H9 (cell line): ENCODE measurements at regions not wholly inside any gene's neighbourhood (a gene's known extent, or its start where the extent isn't known, plus 50 kb on each side); places are given as distances from the start of the nearest gene placed in this dataset.

Experiments used
- DNase-seq: peaks from one replicate; pipeline ENCODE4 v3.0.0-alpha.2; 2017
- H2AFZ ChIP-seq: one replicate; pipeline ENCODE4 v1.6.1; 2013; ENCODE audit warnings: mild to moderate bottlenecking, low read length, control low read depth, moderate library complexity
- H2AK5ac ChIP-seq: 2 replicates; pipeline ENCODE4 v1.6.1; 2013; ENCODE audit warnings: low read length, control low read depth, mixed read lengths; ENCODE audit not compliant: insufficient read length
- H2BK120ac ChIP-seq: one replicate; pipeline ENCODE4 v1.6.1; 2013; ENCODE audit warnings: low read depth, mild to moderate bottlenecking, low read length, control low read depth, inconsistent platforms; ENCODE audit not compliant: poor library complexity, severe bottlenecking
- H2BK12ac ChIP-seq: 2 replicates; pipeline ENCODE4 v1.6.1; 2013; ENCODE audit warnings: low read length, control low read depth, mixed read lengths, low read depth; ENCODE audit not compliant: insufficient read length
- H2BK15ac ChIP-seq: 2 replicates; pipeline ENCODE4 v1.6.1; 2013; ENCODE audit warnings: low read depth, low read length, control low read depth
- H2BK20ac ChIP-seq: one replicate; pipeline ENCODE4 v1.6.1; 2013; ENCODE audit warnings: low read depth, mild to moderate bottlenecking, low read length, control low read depth, inconsistent platforms; ENCODE audit not compliant: poor library complexity, severe bottlenecking
- H2BK5ac ChIP-seq: 2 replicates; pipeline ENCODE4 v1.6.1; 2013; ENCODE audit warnings: low read length, control low read depth, mixed read lengths; ENCODE audit not compliant: insufficient read length
- H3K14ac ChIP-seq: 2 replicates; pipeline ENCODE4 v1.6.1; 2013; ENCODE audit warnings: low read length, control low read depth; ENCODE audit not compliant: insufficient read depth
- H3K18ac ChIP-seq: 2 replicates; pipeline ENCODE4 v1.6.1; 2013; ENCODE audit warnings: low read depth, mild to moderate bottlenecking, mixed read lengths, low read length, control low read depth; ENCODE audit not compliant: insufficient read length
- H3K23ac ChIP-seq: 2 replicates; pipeline ENCODE4 v1.6.1; 2013; ENCODE audit warnings: low read length, control low read depth, mixed read lengths, low read depth; ENCODE audit not compliant: insufficient read length
- H3K23me2 ChIP-seq: 2 replicates; pipeline ENCODE4 v1.6.1; 2013; ENCODE audit warnings: low read depth, mild to moderate bottlenecking, mixed read lengths, low read length, control low read depth; ENCODE audit not compliant: insufficient read length, poor library complexity, severe bottlenecking
- H3K27ac ChIP-seq: 2 replicates; pipeline ENCODE4 v1.5.1; 2013; ENCODE audit warnings: low read length, control low read depth, mixed read lengths, low read depth; ENCODE audit not compliant: insufficient read length
- H3K27me3 ChIP-seq: 2 replicates; pipeline ENCODE4 v1.6.1; 2013; ENCODE audit warnings: low read length, control low read depth, inconsistent platforms; ENCODE audit not compliant: insufficient read depth
- H3K4ac ChIP-seq: 2 replicates; pipeline ENCODE4 v1.6.1; 2013; ENCODE audit warnings: low read depth, mild to moderate bottlenecking, control low read depth, inconsistent platforms, low read length, moderate library complexity
- H3K4me1 ChIP-seq: 2 replicates; pipeline ENCODE4 v1.6.1; 2013; ENCODE audit warnings: low read length, control low read depth, inconsistent platforms; ENCODE audit not compliant: insufficient read depth
- H3K4me2 ChIP-seq: 2 replicates; pipeline ENCODE4 v1.6.1; 2013; ENCODE audit warnings: low read length, control low read depth, mixed read lengths; ENCODE audit not compliant: insufficient read length, insufficient read depth
- H3K56ac ChIP-seq: 2 replicates; pipeline ENCODE4 v1.6.1; 2013; ENCODE audit warnings: low read depth, mild to moderate bottlenecking, mixed read lengths, low read length, control low read depth; ENCODE audit not compliant: insufficient read length
- H3K79me1 ChIP-seq: 2 replicates; pipeline ENCODE4 v1.6.1; 2013; ENCODE audit warnings: low read depth, mild to moderate bottlenecking, moderate library complexity, low read length, control low read depth, inconsistent platforms; ENCODE audit not compliant: insufficient read depth, poor library complexity, severe bottlenecking
- H3K79me2 ChIP-seq: 2 replicates; pipeline ENCODE4 v1.6.1; 2013; ENCODE audit warnings: low read length, control low read depth, inconsistent platforms; ENCODE audit not compliant: insufficient read depth
- H3K9ac ChIP-seq: 2 replicates; pipeline ENCODE4 v1.6.1; 2013; ENCODE audit warnings: low read length, control low read depth, mixed read lengths; ENCODE audit not compliant: insufficient read length; ENCODE audit errors: extremely low read depth
- H3K9me3 ChIP-seq: one replicate; pipeline ENCODE4 v1.6.1; 2013; ENCODE audit warnings: low read depth, low read length, inconsistent platforms; ENCODE audit not compliant: control insufficient read depth
- H3T11ph ChIP-seq: one replicate; pipeline ENCODE4 v1.6.1; 2013; ENCODE audit warnings: mild to moderate bottlenecking, low read length, control low read depth, inconsistent platforms
- H4K20me1 ChIP-seq: one replicate; pipeline ENCODE4 v1.6.1; 2013; ENCODE audit not compliant: control insufficient read depth, insufficient read length, insufficient read depth
- H4K5ac ChIP-seq: 2 replicates; pipeline ENCODE4 v1.6.1; 2013; ENCODE audit warnings: low read depth, mild to moderate bottlenecking, mixed read lengths, low read length, control low read depth; ENCODE audit not compliant: insufficient read length
- H4K8ac ChIP-seq: replicated peaks from 2 replicates; pipeline ENCODE4 v1.6.1; 2013; ENCODE audit warnings: low read length, control low read depth, mixed read lengths, low read depth; ENCODE audit not compliant: insufficient read length
- H4K91ac ChIP-seq: 2 replicates; pipeline ENCODE4 v1.6.1; 2013; ENCODE audit warnings: low read depth, mild to moderate bottlenecking, moderate library complexity, mixed read lengths, low read length, control low read depth; ENCODE audit not compliant: insufficient read length
- H3K27ac Mint-ChIP-seq, 3 experiments: 2 replicates in 2 of 3; 3 replicates in 1 of 3; pipeline ENCODE4 v1.8.0; 2020 to 2021; ENCODE audit warnings: mixed read lengths in 3 of 3, mild to moderate bottlenecking in 1 of 3, moderate library complexity in 1 of 3
- H3K27me3 Mint-ChIP-seq: 2 replicates; pipeline ENCODE4 v1.8.0; 2021; ENCODE audit warnings: low read depth, mild to moderate bottlenecking, moderate library complexity, mixed read lengths
- H3K36me3 Mint-ChIP-seq, 3 experiments: 2 replicates in 2 of 3; 3 replicates in 1 of 3; pipeline ENCODE4 v1.8.0; 2020 to 2021; ENCODE audit warnings: low read depth in 3 of 3, mixed read lengths in 3 of 3; ENCODE audit not compliant: insufficient read depth in 1 of 3
- H3K4me1 Mint-ChIP-seq, 2 experiments: 2 replicates each; pipeline ENCODE4 v1.8.0; 2020; ENCODE audit warnings: mixed read lengths in 2 of 2
- H3K4me3 Mint-ChIP-seq, 2 experiments: 2 replicates in 1 of 2; 3 replicates in 1 of 2; pipeline ENCODE4 v1.8.0; 2020 to 2021; ENCODE audit warnings: mild to moderate bottlenecking in 2 of 2, mixed read lengths in 2 of 2, moderate library complexity in 1 of 2
- H3K9me3 Mint-ChIP-seq, 2 experiments: 2 replicates in 1 of 2; 3 replicates in 1 of 2; pipeline ENCODE4 v1.8.0; 2020; ENCODE audit warnings: mild to moderate bottlenecking in 2 of 2, mixed read lengths in 2 of 2, moderate library complexity in 1 of 2
- CTCF ChIP-seq: fragments of 200-600 bp; sonication (generic); conservative IDR thresholded peaks from 3 replicates; pipeline ENCODE4 v1.8.0; 2021; ENCODE audit warnings: antibody characterized with exemption, mild to moderate bottlenecking
- WGBS: extraction: QIAGEN DNeasy Blood & Tissue Kit; methylation state at CpG from one replicate; pipeline ENCODE4 v1.1.7; 2013; ENCODE audit warnings: missing lambda C conversion rate, low lambda C conversion rate, mixed read lengths; ENCODE audit not compliant: insufficient read length; ENCODE audit errors: extremely low coverage; 5-methylcytosine and 5-hydroxymethylcytosine counted together

GRCh38 chr22:48439560-48440135 lies 1388.0 kb downstream of the BRD1 start:
- Mint-ChIP-seq H3K9me3 (no peaks in the 10 kb centered on the region; a peak in 2 of 5 replicates), H3K4me1 (0 out of 4 replicates have a peak, but pooled peaks cover 4% of the 10 kb centered on the region in 2 experiments), H3K27ac (no peak overlapping the region), H3K36me3 (no peaks in the 10 kb centered on the region; a peak in 1 of 7 replicates), H3K4me3 (no peak overlapping the region), H3K27me3 (peaks cover 8% of the 10 kb centered on the region)
- H3K23ac ChIP-seq = no peak overlapping the region
- no peak overlapping the region for H2AK5ac ChIP-seq
- no peak overlapping the region for H2BK5ac ChIP-seq
- no peaks in the 10 kb centered on the region for H3K4me1 ChIP-seq
- H2BK20ac ChIP-seq = no peak overlapping the region
- H4K5ac ChIP-seq = no peak overlapping the region
- H3K4me2 ChIP-seq = no peak overlapping the region
- no peaks in the 10 kb centered on the region for H3K79me2 ChIP-seq
- no peak overlapping the region for H4K8ac ChIP-seq
- H3K14ac ChIP-seq = no peak overlapping the region
- DNase-seq = no peak
- no peak overlapping the region for H2BK120ac ChIP-seq
- no peaks in the 10 kb centered on the region for H3K9me3 ChIP-seq
- WGBS = no CpG with 5 or more reads among the region's 10 CpGs
- H2BK15ac ChIP-seq = no peak overlapping the region
- no peak overlapping the region for H3K27ac ChIP-seq
- no peak overlapping the region for H3K4ac ChIP-seq
- H3K79me1 ChIP-seq = no peaks in the 10 kb centered on the region
- no peak overlapping the region for H3K9ac ChIP-seq
- no peak overlapping the region for H3K18ac ChIP-seq
- no peaks in the 10 kb centered on the region for H3K23me2 ChIP-seq
- no peak overlapping the region for H3T11ph ChIP-seq
- H2AFZ ChIP-seq = no peak overlapping the region
- TF ChIP-seq CTCF = no peak
- no peaks in the 10 kb centered on the region for H3K27me3 ChIP-seq
- no peaks in the 10 kb centered on the region for H4K20me1 ChIP-seq
- no peak overlapping the region for H2BK12ac ChIP-seq
- H3K56ac ChIP-seq = no peak overlapping the region
- no peak overlapping the region for H4K91ac ChIP-seq
